ENCODE measurements at regions not wholly inside any gene's neighbourhood (a gene's known extent, or its start where the extent isn't known, plus 50 kb on each side); places are given as distances from the start of the nearest gene placed in this dataset.

DNA sequence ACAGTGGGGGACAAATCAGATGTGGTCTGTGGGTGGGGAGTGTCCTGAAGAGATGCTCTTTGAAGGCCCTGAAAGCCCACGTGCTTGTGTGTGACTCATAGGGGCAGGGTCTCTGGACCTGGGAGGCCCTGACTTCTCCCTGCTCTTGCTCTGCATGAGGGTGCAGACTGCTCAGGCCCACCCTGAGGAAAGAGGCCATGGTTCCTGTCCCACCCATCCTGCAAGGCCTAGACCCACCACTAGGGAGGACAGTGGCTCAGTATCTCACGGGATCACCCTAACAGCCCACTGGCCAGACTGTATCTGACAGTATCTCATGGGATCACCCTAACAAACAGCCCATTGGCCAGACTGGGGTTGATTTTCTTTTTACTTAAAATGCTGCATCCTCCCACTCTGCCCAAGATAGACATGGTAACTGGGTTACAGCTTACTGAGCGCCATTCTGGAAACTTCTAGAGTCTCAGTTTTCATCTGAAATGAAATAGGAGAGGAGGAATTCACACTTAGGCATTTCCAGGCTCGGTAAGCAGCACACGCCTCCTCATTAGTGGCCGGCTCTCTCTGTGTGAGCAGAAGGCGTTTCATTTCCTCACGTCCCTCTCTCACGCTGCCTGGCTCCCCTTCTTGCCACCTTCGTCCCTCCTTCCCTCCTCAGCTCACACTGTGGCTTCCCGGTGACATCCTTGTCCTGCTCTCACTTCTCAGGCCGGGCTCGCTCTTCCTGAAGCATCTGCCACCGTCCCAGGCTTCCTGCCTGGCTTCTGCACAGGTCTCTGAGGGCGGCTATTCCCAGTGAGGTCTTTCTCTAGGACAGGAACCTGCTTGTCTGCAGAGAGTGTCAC, 242.6 kb downstream of the GLRX3 start:
- H3K27ac Mint-ChIP-seq = no peak overlapping the region
- H3K9me3 Mint-ChIP-seq = peaks cover 25% of the 10 kb centered on the region
- H3K4me3 Mint-ChIP-seq = no peak overlapping the region
- no peaks in the 10 kb centered on the region for H3K4me1 Mint-ChIP-seq (ENCODE audit: low read depth)
- intact Hi-C loops (cut with micrococcal nuclease) = no loop called here
- H3K36me3 Mint-ChIP-seq (ENCODE audit: low read depth) = no peaks in the 10 kb centered on the region
- H3K27me3 Mint-ChIP-seq = no peaks in the 10 kb centered on the region

DNA sequence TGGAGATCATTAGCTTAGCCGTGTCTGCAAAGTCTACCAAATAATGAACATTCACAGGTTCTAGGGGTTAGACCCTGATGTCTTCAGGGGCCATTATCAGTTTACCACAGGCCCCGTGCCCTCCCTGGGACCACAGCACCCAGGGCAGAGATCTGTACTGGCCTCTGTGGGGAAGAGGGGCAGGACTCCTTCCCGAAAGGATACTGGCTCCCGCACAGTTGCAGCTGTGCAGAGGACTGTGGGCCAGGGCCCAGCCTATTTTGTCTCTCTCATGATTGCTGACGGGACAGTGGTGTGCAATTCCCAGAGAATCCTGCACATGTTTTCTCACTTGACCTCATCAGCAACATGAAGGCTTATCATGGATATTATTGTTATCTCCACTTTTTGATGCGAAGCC, 243.9 kb downstream of the GLRX3 start:
- no peak overlapping the region for H3K27ac Mint-ChIP-seq
- H3K36me3 Mint-ChIP-seq (ENCODE audit: low read depth) = no peaks in the 10 kb centered on the region
- no peaks in the 10 kb centered on the region for H3K27me3 Mint-ChIP-seq
- H3K4me3 Mint-ChIP-seq = no peak overlapping the region
- peaks cover 38% of the 10 kb centered on the region for H3K9me3 Mint-ChIP-seq
- intact Hi-C loops (cut with micrococcal nuclease) = no loop called here
- no peaks in the 10 kb centered on the region for H3K4me1 Mint-ChIP-seq (ENCODE audit: low read depth)

DNA sequence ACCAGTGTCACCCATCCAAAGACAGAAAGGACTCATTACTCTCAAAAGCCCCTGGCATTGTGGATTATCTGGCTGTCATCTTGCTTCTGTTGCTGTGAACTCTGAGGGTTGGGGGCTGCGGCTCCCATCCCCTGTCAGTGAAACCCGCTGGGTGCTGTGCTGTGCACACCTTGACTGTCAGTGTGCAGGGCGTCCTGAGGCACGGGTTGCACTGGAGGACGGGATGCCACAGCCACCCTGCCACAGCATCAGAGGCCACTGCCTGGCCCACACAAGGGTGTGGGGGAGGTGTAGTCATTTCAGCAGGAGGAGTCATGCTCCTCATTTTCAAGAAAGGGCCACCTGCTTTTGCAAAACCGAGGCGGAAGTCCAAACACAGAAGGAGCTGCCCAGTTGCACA, 245.8 kb downstream of the GLRX3 start:
- peaks cover 46% of the 10 kb centered on the region for H3K9me3 Mint-ChIP-seq

DNA sequence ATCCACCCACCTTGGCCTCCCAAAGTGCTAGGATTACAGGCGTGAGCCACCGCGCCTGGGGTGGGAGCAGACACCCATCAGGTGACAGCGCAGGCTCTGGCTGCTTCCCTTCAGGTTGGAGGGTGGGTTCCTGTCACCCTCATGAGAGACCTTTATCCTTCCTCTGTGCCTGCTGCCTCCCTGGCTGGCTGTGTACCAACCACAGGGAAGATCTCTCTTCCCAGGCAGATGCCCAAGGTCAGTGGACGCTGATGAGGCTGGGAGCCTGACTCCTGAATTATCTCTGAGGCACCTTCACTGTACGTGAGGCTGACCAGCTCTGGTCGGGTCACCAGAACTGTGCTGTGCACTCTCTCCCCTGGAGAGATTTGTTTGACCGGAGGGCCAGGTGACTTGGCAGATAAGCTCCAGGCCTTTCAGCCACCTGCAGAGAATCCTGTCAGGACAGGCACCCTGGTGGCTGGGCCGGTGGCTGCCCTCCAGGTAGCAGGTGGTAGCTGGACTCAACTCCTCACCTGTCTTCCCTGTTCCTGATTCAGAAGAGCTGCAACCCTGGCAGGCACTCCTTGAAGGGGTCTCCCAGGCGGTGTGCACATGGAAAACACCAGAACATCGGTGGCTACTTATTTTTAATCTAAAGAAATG, 251.9 kb downstream of the GLRX3 start:
- intact Hi-C loops (cut with micrococcal nuclease) = no loop called here
- H3K36me3 Mint-ChIP-seq (ENCODE audit: low read depth) = no peaks in the 10 kb centered on the region
- H3K27ac Mint-ChIP-seq = no peak overlapping the region
- H3K27me3 Mint-ChIP-seq = no peaks in the 10 kb centered on the region
- H3K4me3 Mint-ChIP-seq = no peak overlapping the region
- H3K4me1 Mint-ChIP-seq (ENCODE audit: low read depth) = no peaks in the 10 kb centered on the region
- peaks cover 70% of the 10 kb centered on the region for H3K9me3 Mint-ChIP-seq

More for the DNA sequence above, 245.8 kb downstream of the GLRX3 start:
- intact Hi-C loops (cut with micrococcal nuclease) = no loop called here
- no peaks in the 10 kb centered on the region for H3K36me3 Mint-ChIP-seq (ENCODE audit: low read depth)
- no peak overlapping the region for H3K4me3 Mint-ChIP-seq
- H3K27me3 Mint-ChIP-seq = no peaks in the 10 kb centered on the region
- H3K27ac Mint-ChIP-seq = no peak overlapping the region
- H3K4me1 Mint-ChIP-seq (ENCODE audit: low read depth) = no peaks in the 10 kb centered on the region

DNA sequence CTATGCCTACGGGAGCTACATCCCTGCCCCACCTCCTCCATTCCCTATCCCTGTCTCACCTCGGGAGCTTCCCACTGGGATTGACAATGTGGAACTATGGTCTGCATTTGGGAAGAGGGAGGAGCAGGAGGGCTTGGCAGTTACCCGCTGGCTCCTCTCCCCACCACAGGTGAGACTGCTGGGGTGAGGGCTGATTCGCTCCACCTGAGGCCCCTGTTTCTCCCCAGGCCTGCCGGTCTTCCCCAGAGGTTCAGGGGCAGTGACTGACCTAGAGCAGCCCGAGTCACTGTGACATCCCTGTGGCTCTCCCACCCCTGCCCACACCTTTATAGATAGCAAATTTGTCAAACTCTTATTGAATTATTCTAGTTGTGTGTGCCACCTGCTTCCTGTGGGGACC, 252.6 kb downstream of the GLRX3 start:
- Mint-ChIP-seq H3K4me3 (no peak overlapping the region), H3K27ac (no peak overlapping the region), H3K9me3 (peaks cover 70% of the 10 kb centered on the region), H3K4me1 (ENCODE audit: low read depth) (no peaks in the 10 kb centered on the region), H3K27me3 (no peaks in the 10 kb centered on the region), H3K36me3 (ENCODE audit: low read depth) (no peaks in the 10 kb centered on the region)
- intact Hi-C loops (cut with micrococcal nuclease) = no loop called here

DNA sequence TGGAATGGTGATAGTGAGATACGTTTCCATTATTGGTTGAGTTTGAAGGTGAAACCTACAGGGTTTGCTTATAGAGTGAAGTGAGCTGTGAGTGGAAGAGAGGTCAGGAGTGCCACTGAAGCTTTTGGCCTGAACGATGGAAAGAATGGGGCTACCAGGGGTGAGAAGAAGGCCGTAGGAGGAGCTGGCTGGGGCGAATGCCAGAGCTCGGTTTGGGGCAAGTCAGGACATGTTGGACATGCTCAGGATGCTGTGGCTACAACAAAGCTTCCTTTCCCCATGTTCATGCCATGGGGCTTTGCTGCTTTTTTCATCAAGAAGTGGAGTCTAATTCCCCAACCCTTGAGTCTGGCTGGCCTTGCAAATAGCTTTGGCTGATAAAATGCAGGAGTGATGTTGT, 253.7 kb downstream of the GLRX3 start:
- Mint-ChIP-seq H3K36me3 (ENCODE audit: low read depth) (no peaks in the 10 kb centered on the region), H3K27me3 (no peaks in the 10 kb centered on the region), H3K9me3 (peaks cover 70% of the 10 kb centered on the region), H3K4me1 (ENCODE audit: low read depth) (no peaks in the 10 kb centered on the region), H3K4me3 (no peak overlapping the region), H3K27ac (no peak overlapping the region)
- intact Hi-C loops (cut with micrococcal nuclease) = no loop called here

DNA sequence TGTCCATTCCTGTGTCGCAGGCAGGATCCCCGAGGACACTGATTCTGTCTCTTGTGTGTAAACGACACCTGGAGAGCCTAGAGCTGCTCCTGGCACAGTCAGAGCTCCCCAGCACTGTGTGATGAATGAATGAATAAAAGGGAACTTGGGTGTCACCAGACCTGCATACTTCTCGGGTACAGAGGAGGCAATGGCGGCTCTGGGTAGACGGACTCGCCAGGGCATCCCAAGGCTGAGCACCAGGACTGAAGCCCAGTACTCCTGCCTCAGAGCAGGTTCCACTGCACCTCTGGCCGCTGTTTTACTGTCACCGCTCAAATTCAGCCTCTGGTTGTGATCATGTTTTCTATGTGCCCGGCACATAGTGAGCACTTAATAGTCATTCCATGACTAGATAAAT, 255.8 kb downstream of the GLRX3 start:
- Mint-ChIP-seq H3K36me3 (ENCODE audit: low read depth) (no peaks in the 10 kb centered on the region), H3K4me1 (ENCODE audit: low read depth) (no peaks in the 10 kb centered on the region), H3K27ac (no peak overlapping the region), H3K27me3 (no peaks in the 10 kb centered on the region), H3K9me3 (peaks cover 81% of the 10 kb centered on the region), H3K4me3 (no peak overlapping the region)
- intact Hi-C loops (cut with micrococcal nuclease) = no loop called here

DNA sequence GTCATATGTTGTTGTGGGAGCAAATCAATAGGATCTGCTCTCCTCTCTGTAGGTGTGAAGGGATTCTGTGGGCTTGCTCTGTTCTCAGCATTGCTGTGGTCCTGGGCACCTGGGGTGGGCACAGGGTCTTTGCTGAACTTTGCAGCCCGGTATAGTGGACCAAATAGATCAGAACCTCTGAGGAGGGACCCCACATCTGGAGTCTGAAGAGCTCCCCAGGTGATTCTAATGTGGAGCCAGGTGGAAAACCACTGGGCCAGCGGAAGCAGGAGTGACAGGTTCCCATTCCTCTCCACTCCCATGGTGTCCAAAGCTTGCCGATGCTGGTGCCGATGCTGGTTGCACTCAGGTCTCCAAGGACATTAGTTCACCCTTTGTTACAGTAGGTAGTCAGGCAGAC, 257.2 kb downstream of the GLRX3 start:
- Mint-ChIP-seq H3K4me1 (ENCODE audit: low read depth) (no peaks in the 10 kb centered on the region), H3K9me3 (peaks cover 88% of the 10 kb centered on the region), H3K27ac (no peak overlapping the region), H3K27me3 (no peaks in the 10 kb centered on the region), H3K36me3 (ENCODE audit: low read depth) (no peaks in the 10 kb centered on the region), H3K4me3 (no peak overlapping the region)
- intact Hi-C loops (cut with micrococcal nuclease) = no loop called here

DNA sequence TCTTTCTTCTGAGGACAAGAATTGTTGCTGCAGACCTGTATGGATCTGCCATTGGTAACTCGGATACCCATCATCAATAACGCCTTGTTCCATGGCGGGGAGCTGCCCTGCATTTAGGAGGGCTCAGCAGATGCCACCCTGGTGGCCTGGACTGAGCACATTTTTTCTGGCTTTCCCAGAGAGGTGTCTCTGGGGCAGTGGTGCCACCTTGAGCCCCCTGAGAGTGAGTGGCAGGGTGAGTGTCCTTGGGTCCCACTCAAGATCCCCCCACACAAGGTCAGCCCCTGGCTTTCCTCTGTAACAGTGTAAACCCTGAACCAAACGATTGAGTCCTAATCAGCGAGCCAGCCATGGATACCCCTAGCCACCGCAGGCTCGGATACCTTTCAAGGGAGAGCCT, 258.6 kb downstream of the GLRX3 start:
- Mint-ChIP-seq H3K27me3 (no peaks in the 10 kb centered on the region), H3K27ac (no peak overlapping the region), H3K9me3 (peaks cover 97% of the 10 kb centered on the region), H3K4me1 (ENCODE audit: low read depth) (no peaks in the 10 kb centered on the region), H3K36me3 (ENCODE audit: low read depth) (no peaks in the 10 kb centered on the region), H3K4me3 (no peak overlapping the region)
- intact Hi-C loops (cut with micrococcal nuclease) = no loop called here

DNA sequence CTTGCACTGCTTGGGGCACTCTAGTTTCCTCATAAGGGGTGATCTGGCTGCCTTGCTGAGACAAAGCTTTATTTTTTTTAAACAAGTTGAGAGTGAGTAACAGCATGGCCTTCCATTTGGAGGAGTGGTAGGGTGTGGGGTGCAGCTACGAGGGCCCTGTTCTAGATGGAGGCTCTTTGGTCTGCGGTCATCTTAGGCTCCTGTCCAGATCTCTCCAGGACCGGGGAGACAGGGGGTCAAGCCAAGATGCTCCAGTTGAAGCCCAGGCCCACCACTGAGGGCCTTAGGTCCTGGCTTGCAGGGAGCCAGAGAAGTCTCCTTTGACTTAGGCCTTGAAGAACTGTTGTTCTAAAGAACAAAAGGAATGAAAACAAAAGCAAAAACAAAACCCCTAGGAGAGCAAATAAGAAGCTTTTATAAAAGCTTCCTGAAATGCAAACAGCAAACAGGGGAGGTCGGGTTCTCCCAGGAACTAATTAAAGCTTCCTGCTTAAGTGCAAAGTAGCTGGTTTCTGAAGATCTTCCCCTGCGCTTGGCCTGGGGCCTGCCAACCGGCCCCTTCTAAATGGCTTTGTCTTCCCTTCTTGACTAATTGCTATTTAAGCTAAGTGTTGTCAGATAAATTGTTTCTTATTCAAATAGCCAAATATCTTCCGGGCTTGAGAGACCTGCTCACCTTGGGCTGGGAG, 259.2 kb downstream of the GLRX3 start:
- Mint-ChIP-seq H3K9me3 (peaks cover 94% of the 10 kb centered on the region), H3K4me1 (ENCODE audit: low read depth) (no peaks in the 10 kb centered on the region), H3K36me3 (ENCODE audit: low read depth) (no peaks in the 10 kb centered on the region), H3K27me3 (no peaks in the 10 kb centered on the region), H3K27ac (no peak overlapping the region), H3K4me3 (no peak overlapping the region)
- intact Hi-C loops (cut with micrococcal nuclease) = no loop called here

DNA sequence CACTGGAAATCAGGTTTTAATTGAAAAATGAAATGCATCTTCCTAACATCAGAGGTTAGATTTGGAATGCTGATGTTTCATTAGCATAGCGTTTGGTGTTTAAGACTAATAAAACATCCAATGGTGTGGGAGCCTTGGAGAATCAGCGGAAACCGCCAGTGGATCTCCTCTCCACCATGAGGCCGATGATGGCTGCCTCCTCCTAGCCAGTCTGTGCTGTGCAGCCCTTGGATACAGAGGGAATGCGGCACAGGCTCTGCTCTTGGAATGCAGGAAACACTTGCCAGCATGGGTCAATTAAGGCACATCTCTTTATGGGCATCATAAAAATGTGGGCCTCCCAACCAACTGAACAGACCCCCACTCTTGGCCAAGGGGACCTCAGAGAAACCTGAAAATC, 259.9 kb downstream of the GLRX3 start:
- Mint-ChIP-seq H3K9me3 (peaks cover 88% of the 10 kb centered on the region), H3K4me1 (ENCODE audit: low read depth) (no peaks in the 10 kb centered on the region), H3K4me3 (no peak overlapping the region)

DNA sequence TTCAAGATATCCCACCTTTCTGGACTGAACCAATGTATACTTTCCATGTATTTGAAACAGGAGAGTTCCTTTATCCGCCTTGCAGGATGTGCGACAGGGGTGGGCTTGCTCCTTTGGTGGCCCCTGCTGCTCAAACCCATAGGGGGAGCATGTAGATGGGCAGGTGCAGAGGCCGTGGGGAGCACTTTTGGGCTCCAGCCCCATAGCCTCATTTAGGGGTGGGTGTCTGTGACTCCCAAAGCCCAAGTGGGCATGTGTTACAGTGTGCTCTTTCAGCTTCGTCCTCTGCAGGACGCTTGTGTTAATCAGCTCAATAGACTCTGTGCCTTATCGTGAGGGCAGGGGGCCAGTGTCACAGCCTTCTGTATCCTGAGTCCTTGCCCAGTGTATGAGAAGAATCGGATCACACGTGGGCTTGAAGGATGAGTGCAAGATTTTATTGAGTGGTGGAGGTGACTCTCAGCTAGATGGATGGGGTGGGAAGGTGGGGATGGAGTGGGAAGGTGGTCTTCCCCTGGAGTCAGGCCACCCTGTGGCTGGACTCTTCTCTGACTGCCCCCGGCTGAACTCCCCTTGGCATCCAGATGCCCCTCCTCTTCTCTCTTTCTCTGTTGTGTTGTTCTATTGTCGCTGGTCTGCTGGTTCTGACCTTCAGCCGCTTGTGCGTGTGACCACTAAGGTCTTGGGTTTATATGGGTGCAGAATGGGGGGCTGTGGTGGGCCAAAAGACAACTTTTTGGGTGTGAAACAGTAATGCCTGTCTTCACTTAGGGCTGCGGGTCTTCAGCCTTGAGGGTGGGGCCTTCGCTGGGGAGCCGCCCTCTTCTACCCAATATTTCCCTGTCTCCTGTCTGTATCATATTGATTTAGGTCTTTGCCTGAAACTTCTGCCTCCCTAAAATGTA, 262.2 kb downstream of the GLRX3 start:
- Mint-ChIP-seq H3K27me3 (no peaks in the 10 kb centered on the region), H3K36me3 (ENCODE audit: low read depth) (no peaks in the 10 kb centered on the region), H3K4me3 (no peak overlapping the region), H3K27ac (no peak overlapping the region), H3K9me3 (peaks cover 66% of the 10 kb centered on the region), H3K4me1 (ENCODE audit: low read depth) (no peaks in the 10 kb centered on the region)
- intact Hi-C loops (cut with micrococcal nuclease) = no loop called here

More for the DNA sequence above, 259.9 kb downstream of the GLRX3 start:
- Mint-ChIP-seq H3K36me3 (ENCODE audit: low read depth) (no peaks in the 10 kb centered on the region), H3K27ac (no peak overlapping the region), H3K27me3 (no peaks in the 10 kb centered on the region)
- intact Hi-C loops (cut with micrococcal nuclease) = no loop called here

DNA sequence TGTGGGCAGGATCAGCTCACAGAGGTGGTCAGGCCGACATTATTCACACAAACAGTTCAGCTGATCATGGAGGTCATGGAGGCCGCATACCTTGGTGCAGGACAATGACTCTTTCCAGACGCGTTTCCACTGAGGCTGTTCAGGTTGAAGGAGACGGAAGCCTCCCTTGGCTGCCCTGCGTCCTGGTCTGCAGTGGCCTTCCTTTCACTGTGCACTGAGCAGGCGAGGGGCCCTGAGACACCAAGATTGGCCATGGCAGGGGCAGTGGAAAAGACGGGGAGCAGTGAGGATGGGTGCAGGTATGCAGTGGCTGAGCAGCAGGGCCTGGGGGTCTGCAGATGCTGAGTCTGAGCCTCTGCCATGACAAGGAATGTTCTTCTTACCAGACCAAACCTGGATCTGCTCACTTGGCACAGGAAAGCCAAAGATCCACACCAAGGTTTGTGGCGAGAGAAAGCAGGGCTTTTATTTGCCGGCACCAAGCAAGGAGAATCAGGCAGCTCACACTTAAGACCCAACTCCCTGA, 263.3 kb downstream of the GLRX3 start:
- H3K4me3 Mint-ChIP-seq = no peak overlapping the region
- intact Hi-C loops (cut with micrococcal nuclease) = no loop called here
- no peaks in the 10 kb centered on the region for H3K27me3 Mint-ChIP-seq
- H3K4me1 Mint-ChIP-seq (ENCODE audit: low read depth) = no peaks in the 10 kb centered on the region
- H3K36me3 Mint-ChIP-seq (ENCODE audit: low read depth) = no peaks in the 10 kb centered on the region
- peaks cover 55% of the 10 kb centered on the region for H3K9me3 Mint-ChIP-seq
- no peak overlapping the region for H3K27ac Mint-ChIP-seq

Measured in dendritic cell treated with granulocyte-macrophage colony-stimulating factor and Interleukin-4, amounts not matched to agents 40 ng/mL and 50 ng/mL, for 4 days (primary cell).